ENCODE measurements at regions not wholly inside any gene's neighbourhood (a gene's known extent, or its start where the extent isn't known, plus 50 kb on each side); places are given as distances from the start of the nearest gene placed in this dataset.

- no peak overlapping the region for H3K4me3 ChIP-seq (ENCODE audit: low read depth in 1 of 2, low read length in 2 of 2)
- no peak overlapping the region for H3K27ac ChIP-seq (ENCODE audit: low read depth, low read length)
- H3K9ac ChIP-seq (ENCODE audit: low read depth in 1 of 2, low read length in 2 of 2): no peak overlapping the region
- H3K36me3 ChIP-seq (ENCODE audit: control insufficient read depth in 1 of 2, insufficient read depth in 2 of 2, low read length in 2 of 2): no peaks in the 10 kb centered on the region
- peaks cover 0 to 2% of the 10 kb centered on the region in 2 donors for H3K4me1 ChIP-seq (ENCODE audit: control insufficient read depth in 1 of 2, insufficient read depth in 2 of 2, low read length in 2 of 2)
- H3K27me3 ChIP-seq (ENCODE audit: control insufficient read depth in 1 of 2, insufficient read depth in 2 of 2, low read length in 2 of 2): no peaks in the 10 kb centered on the region
- no peaks in the 10 kb centered on the region for H3K9me3 ChIP-seq (ENCODE audit: control insufficient read depth in 1 of 2, low read length in 2 of 2)
Measured at GRCh38 chr5:161047024-161047423, 195.0 kb upstream of the ATP10B start.

DNA sequence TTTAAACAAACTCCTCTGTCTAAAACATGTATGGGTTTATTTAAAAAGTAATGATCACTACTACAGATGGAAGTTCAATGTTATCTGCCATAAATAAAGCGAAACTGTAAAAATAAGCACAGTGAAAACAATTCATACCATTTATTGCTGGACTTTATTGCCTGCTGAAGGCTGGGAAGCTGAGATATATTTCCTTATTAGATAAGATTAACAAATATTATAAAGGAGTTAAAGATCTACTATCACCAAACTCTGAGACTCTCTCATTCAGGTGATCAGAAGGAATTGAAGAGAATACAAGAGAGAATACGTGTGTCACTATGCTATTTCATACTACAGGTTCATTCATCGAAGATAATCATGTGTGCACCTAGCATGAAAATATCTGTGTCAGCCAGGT, 190.9 kb upstream of the ATP10B start:
- H3K27me3 ChIP-seq (ENCODE audit: control insufficient read depth in 1 of 2, insufficient read depth in 2 of 2, low read length in 2 of 2): no peaks in the 10 kb centered on the region
- no peak overlapping the region for H3K9ac ChIP-seq (ENCODE audit: low read depth in 1 of 2, low read length in 2 of 2)
- H3K27ac ChIP-seq (ENCODE audit: low read depth, low read length): no peak overlapping the region
- H3K36me3 ChIP-seq (ENCODE audit: control insufficient read depth in 1 of 2, insufficient read depth in 2 of 2, low read length in 2 of 2): no peaks in the 10 kb centered on the region
- H3K4me3 ChIP-seq (ENCODE audit: low read depth in 1 of 2, low read length in 2 of 2): no peak overlapping the region
- peaks cover 0 to 8% of the 10 kb centered on the region in 2 donors for H3K4me1 ChIP-seq (ENCODE audit: control insufficient read depth in 1 of 2, insufficient read depth in 2 of 2, low read length in 2 of 2)
- H3K9me3 ChIP-seq (ENCODE audit: control insufficient read depth in 1 of 2, low read length in 2 of 2): no peaks in the 10 kb centered on the region

DNA sequence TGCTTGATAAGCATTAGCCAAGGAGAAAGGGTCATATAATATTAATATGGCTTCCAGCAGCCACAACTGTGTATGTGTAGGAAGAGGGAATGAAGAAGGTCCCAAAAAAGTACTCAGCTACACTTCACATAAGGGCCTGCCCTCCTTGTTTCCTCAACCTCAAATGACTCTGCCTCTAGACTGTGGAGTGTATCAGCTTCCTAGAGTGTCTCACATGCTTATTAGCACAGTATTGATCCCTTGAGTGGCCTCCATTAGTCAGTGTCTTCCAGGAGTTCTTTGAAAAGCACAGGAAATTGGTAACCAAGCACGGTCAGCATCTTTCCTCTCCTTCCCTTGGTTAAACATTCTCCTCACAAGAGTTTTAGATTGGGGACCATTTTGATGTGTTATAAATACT, 190.4 kb upstream of the ATP10B start:
- Histone ChIP-seq H3K9me3 (ENCODE audit: control insufficient read depth in 1 of 2, low read length in 2 of 2) (no peaks in the 10 kb centered on the region), H3K9ac (ENCODE audit: low read depth in 1 of 2, low read length in 2 of 2) (no peak overlapping the region), H3K4me1 (ENCODE audit: control insufficient read depth in 1 of 2, insufficient read depth in 2 of 2, low read length in 2 of 2) (peaks cover 0 to 8% of the 10 kb centered on the region in 2 donors), H3K27me3 (ENCODE audit: control insufficient read depth in 1 of 2, insufficient read depth in 2 of 2, low read length in 2 of 2) (no peaks in the 10 kb centered on the region), H3K4me3 (ENCODE audit: low read depth in 1 of 2, low read length in 2 of 2) (no peak overlapping the region), H3K36me3 (ENCODE audit: control insufficient read depth in 1 of 2, insufficient read depth in 2 of 2, low read length in 2 of 2) (no peaks in the 10 kb centered on the region), H3K27ac (ENCODE audit: low read depth, low read length) (no peak overlapping the region)

DNA sequence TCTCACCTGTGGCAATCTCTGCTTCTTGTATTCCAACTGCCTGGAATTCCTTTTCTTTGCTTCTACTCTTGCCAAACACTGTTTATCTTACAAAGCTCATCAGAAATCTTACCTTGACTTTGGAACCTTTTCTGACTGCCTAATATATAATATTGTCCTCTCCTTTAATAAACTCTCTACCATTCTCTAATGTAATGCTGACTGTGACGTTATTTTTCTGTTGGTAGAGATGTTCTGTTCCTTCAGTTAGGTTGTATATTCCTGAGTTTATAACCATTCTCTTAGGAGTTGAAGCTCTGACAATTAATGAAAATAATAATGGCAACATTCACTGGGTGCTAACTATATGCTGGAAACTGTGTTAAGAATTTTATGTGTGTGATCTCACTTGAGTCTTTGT, 188.8 kb upstream of the ATP10B start:
- Histone ChIP-seq H3K27ac (ENCODE audit: low read depth, low read length) (no peak overlapping the region), H3K9ac (ENCODE audit: low read depth in 1 of 2, low read length in 2 of 2) (no peak overlapping the region), H3K36me3 (ENCODE audit: control insufficient read depth in 1 of 2, insufficient read depth in 2 of 2, low read length in 2 of 2) (no peaks in the 10 kb centered on the region), H3K4me1 (ENCODE audit: control insufficient read depth in 1 of 2, insufficient read depth in 2 of 2, low read length in 2 of 2) (peaks cover 0 to 8% of the 10 kb centered on the region in 2 donors), H3K9me3 (ENCODE audit: control insufficient read depth in 1 of 2, low read length in 2 of 2) (no peaks in the 10 kb centered on the region), H3K4me3 (ENCODE audit: low read depth in 1 of 2, low read length in 2 of 2) (no peak overlapping the region), H3K27me3 (ENCODE audit: control insufficient read depth in 1 of 2, insufficient read depth in 2 of 2, low read length in 2 of 2) (no peaks in the 10 kb centered on the region)

DNA sequence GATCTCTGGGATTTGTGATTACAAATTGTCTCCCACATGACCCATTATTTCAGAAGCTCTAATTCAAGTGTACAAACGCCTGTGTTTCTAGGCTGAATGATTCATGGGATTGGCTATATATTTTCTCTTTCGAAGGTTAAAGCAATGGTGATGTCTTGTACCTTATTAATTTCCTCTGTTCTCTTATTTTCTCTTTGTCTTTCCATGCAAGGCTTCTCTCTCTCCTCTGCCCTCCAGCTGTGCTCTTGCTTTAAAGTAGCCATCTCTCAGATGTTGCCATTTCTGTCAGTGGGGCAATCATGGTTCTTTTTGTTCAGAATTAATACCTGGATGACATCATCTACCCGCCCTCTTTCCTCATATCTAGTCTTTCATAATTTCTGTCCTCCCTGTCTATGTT, 184.3 kb upstream of the ATP10B start:
- Histone ChIP-seq H3K27ac (ENCODE audit: low read depth, low read length) (no peak overlapping the region), H3K36me3 (ENCODE audit: control insufficient read depth in 1 of 2, insufficient read depth in 2 of 2, low read length in 2 of 2) (no peaks in the 10 kb centered on the region), H3K9ac (ENCODE audit: low read depth in 1 of 2, low read length in 2 of 2) (no peak overlapping the region), H3K9me3 (ENCODE audit: control insufficient read depth in 1 of 2, low read length in 2 of 2) (no peaks in the 10 kb centered on the region), H3K27me3 (ENCODE audit: control insufficient read depth in 1 of 2, insufficient read depth in 2 of 2, low read length in 2 of 2) (no peaks in the 10 kb centered on the region), H3K4me1 (ENCODE audit: control insufficient read depth in 1 of 2, insufficient read depth in 2 of 2, low read length in 2 of 2) (no peaks in the 10 kb centered on the region), H3K4me3 (ENCODE audit: low read depth in 1 of 2, low read length in 2 of 2) (no peak overlapping the region)

- Histone ChIP-seq H3K4me1 (ENCODE audit: control insufficient read depth in 1 of 2, insufficient read depth in 2 of 2, low read length in 2 of 2) (no peaks in the 10 kb centered on the region), H3K27ac (ENCODE audit: low read depth, low read length) (no peak overlapping the region), H3K27me3 (ENCODE audit: control insufficient read depth in 1 of 2, insufficient read depth in 2 of 2, low read length in 2 of 2) (no peaks in the 10 kb centered on the region), H3K9me3 (ENCODE audit: control insufficient read depth in 1 of 2, low read length in 2 of 2) (no peaks in the 10 kb centered on the region), H3K4me3 (ENCODE audit: low read depth in 1 of 2, low read length in 2 of 2) (no peak overlapping the region), H3K9ac (ENCODE audit: low read depth in 1 of 2, low read length in 2 of 2) (no peak overlapping the region), H3K36me3 (ENCODE audit: control insufficient read depth in 1 of 2, insufficient read depth in 2 of 2, low read length in 2 of 2) (no peaks in the 10 kb centered on the region)
Measured at GRCh38 chr5:161034451-161034850, 182.4 kb upstream of the ATP10B start.

- H3K9ac ChIP-seq (ENCODE audit: low read depth in 1 of 2, low read length in 2 of 2): no peak overlapping the region
- no peaks in the 10 kb centered on the region for H3K4me1 ChIP-seq (ENCODE audit: control insufficient read depth in 1 of 2, insufficient read depth in 2 of 2, low read length in 2 of 2)
- H3K9me3 ChIP-seq (ENCODE audit: control insufficient read depth in 1 of 2, low read length in 2 of 2): no peaks in the 10 kb centered on the region
- H3K4me3 ChIP-seq (ENCODE audit: low read depth in 1 of 2, low read length in 2 of 2): no peak overlapping the region
- no peaks in the 10 kb centered on the region for H3K27me3 ChIP-seq (ENCODE audit: control insufficient read depth in 1 of 2, insufficient read depth in 2 of 2, low read length in 2 of 2)
- H3K36me3 ChIP-seq (ENCODE audit: control insufficient read depth in 1 of 2, insufficient read depth in 2 of 2, low read length in 2 of 2): no peaks in the 10 kb centered on the region
- no peak overlapping the region for H3K27ac ChIP-seq (ENCODE audit: low read depth, low read length)
Measured at GRCh38 chr5:161030229-161030628, 178.2 kb upstream of the ATP10B start.

DNA sequence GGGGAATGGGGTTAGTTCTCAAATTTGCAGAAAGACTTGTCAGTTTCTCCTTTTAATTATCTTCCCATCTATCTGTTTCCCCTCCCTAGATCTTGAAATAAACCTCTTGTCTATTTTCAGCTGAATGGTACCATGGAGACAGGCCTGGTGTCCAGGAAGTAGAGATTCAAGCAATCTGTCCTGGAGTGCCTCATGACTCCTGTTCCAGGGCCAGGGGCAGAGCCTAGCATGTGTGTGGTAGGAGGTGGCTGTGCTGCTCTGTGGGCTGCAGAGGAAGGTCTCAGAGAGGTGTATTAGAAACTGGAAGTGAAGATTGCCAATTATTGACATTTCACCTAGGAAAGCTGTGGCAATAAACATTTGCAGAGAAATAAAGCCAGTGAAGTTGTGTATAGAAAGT, 175.8 kb upstream of the ATP10B start:
- Histone ChIP-seq H3K9me3 (ENCODE audit: control insufficient read depth in 1 of 2, low read length in 2 of 2) (no peaks in the 10 kb centered on the region), H3K9ac (ENCODE audit: low read depth in 1 of 2, low read length in 2 of 2) (no peak overlapping the region), H3K27me3 (ENCODE audit: control insufficient read depth in 1 of 2, insufficient read depth in 2 of 2, low read length in 2 of 2) (no peaks in the 10 kb centered on the region), H3K4me1 (ENCODE audit: control insufficient read depth in 1 of 2, insufficient read depth in 2 of 2, low read length in 2 of 2) (no peaks in the 10 kb centered on the region), H3K4me3 (ENCODE audit: low read depth in 1 of 2, low read length in 2 of 2) (no peak overlapping the region), H3K36me3 (ENCODE audit: control insufficient read depth in 1 of 2, insufficient read depth in 2 of 2, low read length in 2 of 2) (no peaks in the 10 kb centered on the region), H3K27ac (ENCODE audit: low read depth, low read length) (no peak overlapping the region)

DNA sequence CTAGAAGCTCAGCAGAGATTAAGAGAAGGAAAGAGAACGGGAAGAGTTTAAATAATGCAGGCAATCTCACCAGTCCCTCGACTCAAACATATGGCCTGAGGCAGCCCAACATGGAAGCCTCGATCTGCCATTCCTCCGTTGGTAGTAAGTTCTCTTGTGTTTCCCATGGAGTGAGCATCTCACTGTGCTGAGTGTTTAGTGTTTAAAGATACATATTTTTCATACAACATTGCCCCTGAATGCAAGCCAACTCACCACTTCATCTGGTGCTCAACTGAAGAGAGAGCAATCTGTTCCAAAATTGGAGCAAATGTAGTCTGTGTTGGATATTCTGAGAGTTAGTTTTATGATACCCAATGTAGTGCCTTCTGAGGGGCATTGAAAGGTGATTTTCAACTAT, 171.5 kb upstream of the ATP10B start:
- no peaks in the 10 kb centered on the region for H3K36me3 ChIP-seq (ENCODE audit: control insufficient read depth in 1 of 2, insufficient read depth in 2 of 2, low read length in 2 of 2)
- no peak overlapping the region for H3K27ac ChIP-seq (ENCODE audit: low read depth, low read length)
- H3K9ac ChIP-seq (ENCODE audit: low read depth in 1 of 2, low read length in 2 of 2): no peak overlapping the region
- no peaks in the 10 kb centered on the region for H3K9me3 ChIP-seq (ENCODE audit: control insufficient read depth in 1 of 2, low read length in 2 of 2)
- no peak overlapping the region for H3K4me3 ChIP-seq (ENCODE audit: low read depth in 1 of 2, low read length in 2 of 2)
- no peaks in the 10 kb centered on the region for H3K27me3 ChIP-seq (ENCODE audit: control insufficient read depth in 1 of 2, insufficient read depth in 2 of 2, low read length in 2 of 2)
- H3K4me1 ChIP-seq (ENCODE audit: control insufficient read depth in 1 of 2, insufficient read depth in 2 of 2, low read length in 2 of 2): no peaks in the 10 kb centered on the region

DNA sequence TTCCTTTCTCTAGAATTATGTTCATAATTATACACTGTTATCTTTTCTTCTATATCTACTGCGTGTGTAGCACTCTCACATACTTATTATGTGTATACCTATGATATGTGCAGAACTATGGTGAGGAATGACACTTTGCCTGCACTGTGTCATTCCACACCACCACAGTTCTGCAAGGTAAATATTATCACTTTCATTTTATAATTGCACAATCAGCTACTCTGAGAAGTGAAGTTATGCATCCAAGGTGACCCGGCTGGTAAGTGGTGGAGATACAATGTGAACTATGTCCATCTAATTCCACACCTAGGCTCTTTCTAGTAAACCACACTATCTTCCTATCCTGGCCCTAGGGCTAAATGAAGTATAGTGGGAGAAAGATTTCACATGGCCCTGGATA, 170.1 kb upstream of the ATP10B start:
- H3K4me3 ChIP-seq (ENCODE audit: low read depth in 1 of 2, low read length in 2 of 2): no peak overlapping the region
- H3K9ac ChIP-seq (ENCODE audit: low read depth in 1 of 2, low read length in 2 of 2): no peak overlapping the region
- H3K36me3 ChIP-seq (ENCODE audit: control insufficient read depth in 1 of 2, insufficient read depth in 2 of 2, low read length in 2 of 2): no peaks in the 10 kb centered on the region
- H3K27me3 ChIP-seq (ENCODE audit: control insufficient read depth in 1 of 2, insufficient read depth in 2 of 2, low read length in 2 of 2): no peaks in the 10 kb centered on the region
- no peaks in the 10 kb centered on the region for H3K9me3 ChIP-seq (ENCODE audit: control insufficient read depth in 1 of 2, low read length in 2 of 2)
- no peak overlapping the region for H3K27ac ChIP-seq (ENCODE audit: low read depth, low read length)
- H3K4me1 ChIP-seq (ENCODE audit: control insufficient read depth in 1 of 2, insufficient read depth in 2 of 2, low read length in 2 of 2): no peaks in the 10 kb centered on the region

- peaks cover 0 to 8% of the 10 kb centered on the region in 2 donors for H3K9me3 ChIP-seq (ENCODE audit: control insufficient read depth in 1 of 2, low read length in 2 of 2)
- no peaks in the 10 kb centered on the region for H3K27me3 ChIP-seq (ENCODE audit: control insufficient read depth in 1 of 2, insufficient read depth in 2 of 2, low read length in 2 of 2)
- H3K36me3 ChIP-seq (ENCODE audit: control insufficient read depth in 1 of 2, insufficient read depth in 2 of 2, low read length in 2 of 2): no peaks in the 10 kb centered on the region
- H3K27ac ChIP-seq (ENCODE audit: low read depth, low read length): no peak overlapping the region
- no peak overlapping the region for H3K9ac ChIP-seq (ENCODE audit: low read depth in 1 of 2, low read length in 2 of 2)
- H3K4me3 ChIP-seq (ENCODE audit: low read depth in 1 of 2, low read length in 2 of 2): no peak overlapping the region
- H3K4me1 ChIP-seq (ENCODE audit: control insufficient read depth in 1 of 2, insufficient read depth in 2 of 2, low read length in 2 of 2): no peaks in the 10 kb centered on the region
Measured at GRCh38 chr5:161009817-161010216, 157.8 kb upstream of the ATP10B start.
